HG03342 (cell line): ENCODE measurements at regions not wholly inside any gene's neighbourhood (a gene's known extent, or its start where the extent isn't known, plus 50 kb on each side); places are given as distances from the start of the nearest gene placed in this dataset.
"Not testable (repeated sequence)": the region's sequence is repeated elsewhere in the genome, so short reads cannot be mapped to it uniquely, and the experiment has no call there.

Experiments used
- ATAC-seq: cut with Tn5 transposase; IDR thresholded peaks from one replicate; pipeline ENCODE4 v1.9.1; 2021; ENCODE audit warnings: mild to moderate bottlenecking, moderate library complexity; ENCODE audit not compliant: unreplicated experiment

GRCh38 chr9:13457795-13458194 is 178.3 kb upstream of the MPDZ start:
- ATAC-seq: no peak

GRCh38 chr9:13450723-13451122 is 171.2 kb upstream of the MPDZ start:
- peak; percentile 91 for ATAC-seq

GRCh38 chr9:13448482-13448881 is 169.0 kb upstream of the MPDZ start:
- no peak for ATAC-seq

GRCh38 chr9:13447843-13448422 is 168.4 kb upstream of the MPDZ start:
- ATAC-seq: no peak

- ATAC-seq: no peak
Measured at GRCh38 chr9:13446938-13447842, 167.7 kb upstream of the MPDZ start.

GRCh38 chr9:13446286-13446937 is 166.9 kb upstream of the MPDZ start:
- ATAC-seq: no peak

GRCh38 chr9:13445103-13445500 is 165.6 kb upstream of the MPDZ start:
- ATAC-seq: no peak

GRCh38 chr9:13444245-13445102 is 165.0 kb upstream of the MPDZ start:
- no peak for ATAC-seq

GRCh38 chr9:13443346-13444244 is 164.1 kb upstream of the MPDZ start:
- no peak for ATAC-seq

GRCh38 chr9:13439685-13440476 is 160.4 kb upstream of the MPDZ start:
- ATAC-seq: no peak

GRCh38 chr9:13437866-13438265 is 158.4 kb upstream of the MPDZ start:
- ATAC-seq: no peak

- ATAC-seq: no peak
Measured at GRCh38 chr9:13436591-13436990, 157.1 kb upstream of the MPDZ start.

GRCh38 chr9:13433453-13433852 is 154.0 kb upstream of the MPDZ start:
- not testable (repeated sequence) for ATAC-seq

GRCh38 chr9:13432904-13433303 is 153.4 kb upstream of the MPDZ start:
- no peak for ATAC-seq

GRCh38 chr9:13431692-13432091 is 152.2 kb upstream of the MPDZ start:
- ATAC-seq: no peak

- no peak for ATAC-seq
Measured at GRCh38 chr9:13431222-13431536, 151.7 kb upstream of the MPDZ start.

- ATAC-seq: no peak
Measured at GRCh38 chr9:13430368-13431221, 151.1 kb upstream of the MPDZ start.
